ENCODE measurements at regions not wholly inside any gene's neighbourhood (a gene's known extent, or its start where the extent isn't known, plus 50 kb on each side); places are given as distances from the start of the nearest gene placed in this dataset.

GRCh38 chr13:75161804-75162203, 320.2 kb downstream of the TBC1D4 start:
- no peaks in the 10 kb centered on the region for H3K27me3 ChIP-seq (replicated peaks; ENCODE audit: insufficient read depth)
- DNase-seq (ENCODE audit: low spot score): no peak
- WGBS: 74% methylated on average over 8 of the region's 8 CpGs

DNA sequence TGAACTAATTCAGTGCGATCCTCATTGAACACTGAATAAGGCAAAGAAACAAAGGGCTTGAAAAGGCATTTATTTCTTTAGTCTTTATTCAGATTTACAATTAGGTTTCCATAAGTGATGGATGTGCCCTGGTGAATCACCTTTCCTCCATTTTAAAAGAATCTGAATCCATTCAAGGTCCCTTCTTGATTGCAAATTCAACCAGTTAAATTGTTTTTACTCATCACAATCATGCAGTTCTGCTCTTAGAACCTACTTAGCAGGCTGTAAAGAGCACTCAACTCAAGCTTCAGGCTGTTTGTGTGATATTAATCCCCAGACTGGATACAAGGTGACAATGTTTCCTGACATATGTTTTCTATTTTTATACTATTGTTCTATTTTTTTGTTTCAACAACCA, 321.0 kb downstream of the TBC1D4 start:
- Histone ChIP-seq H3K4me3 (no peak overlapping the region), H3K36me3 (no peaks in the 10 kb centered on the region), H3K4me1 (replicated peaks) (no peaks in the 10 kb centered on the region), H3K9me3 (no peaks in the 10 kb centered on the region), H3K27ac (no peak overlapping the region), H3K27me3 (replicated peaks; ENCODE audit: insufficient read depth) (no peaks in the 10 kb centered on the region)
- 100% methylated on average over 1 of the region's 1 CpG for WGBS
- intact Hi-C loops (cut with DNase I): no loop called here
- no peak for DNase-seq (ENCODE audit: low spot score)
- no peak for TF ChIP-seq POLR2A (IDR thresholded peaks at IDR 0.05)
- TF ChIP-seq CTCF (IDR thresholded peaks at IDR 0.05): no peak
- no peak for TF ChIP-seq POLR2AphosphoS5 (IDR thresholded peaks at IDR 0.05)

More at GRCh38 chr13:75161804-75162203, 320.2 kb downstream of the TBC1D4 start:
- intact Hi-C loops (cut with DNase I): no loop called here
- TF ChIP-seq CTCF (IDR thresholded peaks at IDR 0.05) (no peak), POLR2AphosphoS5 (IDR thresholded peaks at IDR 0.05) (no peak), POLR2A (IDR thresholded peaks at IDR 0.05) (no peak)
- H3K9me3 ChIP-seq: no peaks in the 10 kb centered on the region
- H3K4me3 ChIP-seq: no peak overlapping the region
- no peaks in the 10 kb centered on the region for H3K36me3 ChIP-seq
- no peaks in the 10 kb centered on the region for H3K4me1 ChIP-seq (replicated peaks)
- H3K27ac ChIP-seq: no peak overlapping the region

- H3K36me3 ChIP-seq: no peaks in the 10 kb centered on the region
- H3K9me3 ChIP-seq: no peaks in the 10 kb centered on the region
- no peaks in the 10 kb centered on the region for H3K4me1 ChIP-seq (replicated peaks)
- intact Hi-C loops (cut with DNase I): no loop called here
- no peaks in the 10 kb centered on the region for H3K27me3 ChIP-seq (replicated peaks; ENCODE audit: insufficient read depth)
- DNase-seq (ENCODE audit: low spot score): no peak
- TF ChIP-seq CTCF (IDR thresholded peaks at IDR 0.05): no peak
- no peak for TF ChIP-seq POLR2A (IDR thresholded peaks at IDR 0.05)
- WGBS: 26% methylated on average over 4 of the region's 4 CpGs
- H3K27ac ChIP-seq: no peak overlapping the region
- no peak overlapping the region for H3K4me3 ChIP-seq
These were observed 327.6 kb downstream of the TBC1D4 start for GRCh38 chr13:75154331-75154730.

DNA sequence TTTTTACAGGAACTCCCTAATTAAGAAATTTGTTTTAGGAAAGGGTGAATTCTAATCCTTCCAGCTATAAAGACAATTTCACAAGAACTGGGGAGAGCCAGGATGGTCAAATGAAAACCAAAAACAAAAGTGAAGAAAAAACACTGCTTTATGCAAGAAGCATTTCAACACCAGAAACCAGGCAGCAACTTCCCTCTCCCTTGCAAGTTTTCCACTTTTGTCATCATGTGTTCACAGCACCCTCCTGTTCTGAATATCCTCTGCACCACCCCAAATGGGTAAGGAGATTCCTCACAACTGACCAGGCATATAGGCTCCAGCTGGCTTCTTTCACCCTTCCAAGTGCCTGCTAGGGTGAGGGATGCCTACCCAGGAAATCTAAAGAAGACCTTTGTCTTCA, 328.1 kb downstream of the TBC1D4 start:
- no peak for TF ChIP-seq POLR2A (IDR thresholded peaks at IDR 0.05)
- no peak for TF ChIP-seq CTCF (IDR thresholded peaks at IDR 0.05)
- TF ChIP-seq POLR2AphosphoS5 (IDR thresholded peaks at IDR 0.05): no peak
- DNase-seq (ENCODE audit: low spot score): no peak
- Histone ChIP-seq H3K4me3 (no peak overlapping the region), H3K9me3 (no peaks in the 10 kb centered on the region), H3K27ac (no peak overlapping the region), H3K27me3 (replicated peaks; ENCODE audit: insufficient read depth) (no peaks in the 10 kb centered on the region), H3K36me3 (no peaks in the 10 kb centered on the region), H3K4me1 (replicated peaks) (no peaks in the 10 kb centered on the region)
- intact Hi-C loops (cut with DNase I): no loop called here

DNA sequence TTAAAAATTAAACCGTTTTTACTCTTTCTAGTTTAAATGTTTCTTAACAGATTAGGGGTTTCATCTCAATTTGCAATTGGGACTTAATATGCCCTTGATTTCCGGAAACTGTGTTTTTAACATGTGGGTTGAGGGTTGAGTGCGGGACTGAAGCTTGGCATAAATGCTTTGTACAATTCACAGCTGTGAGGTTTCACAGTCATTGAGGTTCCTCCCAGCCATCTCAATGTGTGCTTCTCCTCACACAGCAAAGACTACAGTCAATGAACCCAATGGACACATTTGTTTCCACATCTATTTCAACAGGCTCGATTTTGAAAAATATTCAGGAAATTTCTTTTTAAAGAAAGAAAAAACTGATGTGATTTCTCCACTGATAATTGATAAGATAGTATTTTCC, 328.6 kb downstream of the TBC1D4 start:
- no peak overlapping the region for H3K27ac ChIP-seq
- no peak for TF ChIP-seq CTCF (IDR thresholded peaks at IDR 0.05)
- no peak for TF ChIP-seq POLR2AphosphoS5 (IDR thresholded peaks at IDR 0.05)
- no peak for TF ChIP-seq POLR2A (IDR thresholded peaks at IDR 0.05)
- no peak for DNase-seq (ENCODE audit: low spot score)
- no peaks in the 10 kb centered on the region for H3K9me3 ChIP-seq
- intact Hi-C loops (cut with DNase I): no loop called here
- H3K36me3 ChIP-seq: no peaks in the 10 kb centered on the region
- 36% methylated on average over 4 of the region's 4 CpGs for WGBS
- H3K27me3 ChIP-seq (replicated peaks; ENCODE audit: insufficient read depth): no peaks in the 10 kb centered on the region
- H3K4me3 ChIP-seq: no peak overlapping the region
- no peaks in the 10 kb centered on the region for H3K4me1 ChIP-seq (replicated peaks)
